Endodermal cell (in vitro differentiated cells): ENCODE measurements at regions not wholly inside any gene's neighbourhood (a gene's known extent, or its start where the extent isn't known, plus 50 kb on each side); places are given as distances from the start of the nearest gene placed in this dataset.

Experiments
- DNase-seq: peaks from one replicate; pipeline ENCODE4 v3.0.0-alpha.2; 2017
- H3K27ac ChIP-seq: 2 replicates; pipeline ENCODE4 v1.5.1; 2013; ENCODE audit warnings: mild to moderate bottlenecking, low read depth, low read length, moderate library complexity
- H3K27me3 ChIP-seq: 2 replicates; pipeline ENCODE4 v1.6.1; 2013; ENCODE audit warnings: mild to moderate bottlenecking, low read length, moderate library complexity; ENCODE audit not compliant: insufficient read depth, control insufficient read depth, poor library complexity, severe bottlenecking
- H3K36me3 ChIP-seq: 2 replicates; pipeline ENCODE4 v1.7.0; 2013; ENCODE audit warnings: mild to moderate bottlenecking, low read length, moderate library complexity; ENCODE audit not compliant: control insufficient read depth, insufficient read depth
- H3K4me1 ChIP-seq: one replicate; pipeline ENCODE4 v1.7.0; 2013; ENCODE audit warnings: low read length; ENCODE audit not compliant: control insufficient read depth, insufficient read depth
- H3K4me3 ChIP-seq: 2 replicates; pipeline ENCODE4 v1.5.1; 2013; ENCODE audit warnings: mild to moderate bottlenecking, low read length, moderate library complexity
- H3K9ac ChIP-seq: 2 replicates; pipeline ENCODE4 v1.6.1; 2013; ENCODE audit warnings: mild to moderate bottlenecking, low read length, moderate library complexity; ENCODE audit not compliant: poor library complexity, severe bottlenecking; ENCODE audit errors: extremely low read depth
- H3K9me3 ChIP-seq: 2 replicates; pipeline ENCODE4 v1.6.1; 2013; ENCODE audit warnings: mild to moderate bottlenecking, low read length, moderate library complexity; ENCODE audit not compliant: control insufficient read depth
- H3K27ac Mint-ChIP-seq: 2 replicates; pipeline ENCODE4 v1.8.0; 2020; ENCODE audit warnings: mixed read lengths
- H3K27me3 Mint-ChIP-seq: 2 replicates; pipeline ENCODE4 v1.8.0; 2021; ENCODE audit warnings: mild to moderate bottlenecking, mixed read lengths; ENCODE audit not compliant: insufficient read depth
- H3K36me3 Mint-ChIP-seq: 2 replicates; pipeline ENCODE4 v1.8.0; 2020; ENCODE audit warnings: low read depth, mixed read lengths
- H3K4me1 Mint-ChIP-seq: 2 replicates; pipeline ENCODE4 v1.8.0; 2020; ENCODE audit warnings: mixed read lengths
- H3K4me3 Mint-ChIP-seq: 2 replicates; pipeline ENCODE4 v1.8.0; 2020; ENCODE audit warnings: mild to moderate bottlenecking, moderate library complexity, mixed read lengths
- H3K9me3 Mint-ChIP-seq: 2 replicates; pipeline ENCODE4 v1.8.0; 2020; ENCODE audit warnings: mild to moderate bottlenecking, mixed read lengths
- WGBS, 2 experiments: methylation state at CpG; one replicate each; pipeline versions ENCODE4 v1.1.5 to v1.1.7; 2013; ENCODE audit warnings: missing lambda C conversion rate in 2 of 2, mixed read lengths in 1 of 2; ENCODE audit not compliant: insufficient coverage in 1 of 2, insufficient read length in 1 of 2; 5-methylcytosine and 5-hydroxymethylcytosine counted together
- TF ChIP-seq, protein P1 (sequence below): fragments of 200-600 bp; sonication (generic); conservative IDR thresholded peaks from 2 replicates; pipeline ENCODE4 v1.5.0; 2021; ENCODE audit warnings: antibody characterized with exemption, mild to moderate bottlenecking

GRCh38 chr5:38710627-38711026, 135.2 kb upstream of the OSMR start:
- no peaks in the 10 kb centered on the region for H3K36me3 Mint-ChIP-seq
- no peak overlapping the region for H3K4me3 Mint-ChIP-seq
- Histone ChIP-seq H3K9me3 (no peaks in the 10 kb centered on the region), H3K27me3 (peaks cover 58% of the 10 kb centered on the region), H3K9ac (no peak overlapping the region), H3K4me3 (no peak overlapping the region), H3K36me3 (no peaks in the 10 kb centered on the region), H3K4me1 (peaks cover 4% of the 10 kb centered on the region), H3K27ac (no peak overlapping the region)
- H3K27me3 Mint-ChIP-seq: peaks cover 68% of the 10 kb centered on the region
- TF ChIP-seq, protein P1, sequence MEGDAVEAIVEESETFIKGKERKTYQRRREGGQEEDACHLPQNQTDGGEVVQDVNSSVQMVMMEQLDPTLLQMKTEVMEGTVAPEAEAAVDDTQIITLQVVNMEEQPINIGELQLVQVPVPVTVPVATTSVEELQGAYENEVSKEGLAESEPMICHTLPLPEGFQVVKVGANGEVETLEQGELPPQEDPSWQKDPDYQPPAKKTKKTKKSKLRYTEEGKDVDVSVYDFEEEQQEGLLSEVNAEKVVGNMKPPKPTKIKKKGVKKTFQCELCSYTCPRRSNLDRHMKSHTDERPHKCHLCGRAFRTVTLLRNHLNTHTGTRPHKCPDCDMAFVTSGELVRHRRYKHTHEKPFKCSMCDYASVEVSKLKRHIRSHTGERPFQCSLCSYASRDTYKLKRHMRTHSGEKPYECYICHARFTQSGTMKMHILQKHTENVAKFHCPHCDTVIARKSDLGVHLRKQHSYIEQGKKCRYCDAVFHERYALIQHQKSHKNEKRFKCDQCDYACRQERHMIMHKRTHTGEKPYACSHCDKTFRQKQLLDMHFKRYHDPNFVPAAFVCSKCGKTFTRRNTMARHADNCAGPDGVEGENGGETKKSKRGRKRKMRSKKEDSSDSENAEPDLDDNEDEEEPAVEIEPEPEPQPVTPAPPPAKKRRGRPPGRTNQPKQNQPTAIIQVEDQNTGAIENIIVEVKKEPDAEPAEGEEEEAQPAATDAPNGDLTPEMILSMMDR: no peak
- peaks cover 15% of the 10 kb centered on the region for H3K4me1 Mint-ChIP-seq
- H3K9me3 Mint-ChIP-seq: peaks cover 2% of the 10 kb centered on the region
- H3K27ac Mint-ChIP-seq: no peak overlapping the region
- 89 to 100% methylated on average over 2 of the region's 2 CpGs for WGBS, 2 experiments
- DNase-seq: no peak

- H3K9ac ChIP-seq: no peak overlapping the region
- no peaks in the 10 kb centered on the region for H3K36me3 Mint-ChIP-seq
- H3K36me3 ChIP-seq: no peaks in the 10 kb centered on the region
- no peak overlapping the region for H3K4me3 ChIP-seq
- H3K27ac Mint-ChIP-seq: no peak overlapping the region
- no peak overlapping the region for H3K27ac ChIP-seq
- TF ChIP-seq, protein P1: no peak
- peaks cover 2% of the 10 kb centered on the region for H3K4me1 ChIP-seq
- WGBS, 2 experiments: 91 to 92% methylated on average over 2 to 3 of the region's 3 CpGs
- no peaks in the 10 kb centered on the region for H3K9me3 Mint-ChIP-seq
- no peak for DNase-seq
- no peak overlapping the region for H3K4me3 Mint-ChIP-seq
- H3K4me1 Mint-ChIP-seq: peaks cover 10% of the 10 kb centered on the region
- H3K9me3 ChIP-seq: no peaks in the 10 kb centered on the region
- H3K27me3 ChIP-seq: peaks cover 50% of the 10 kb centered on the region
- peaks cover 54% of the 10 kb centered on the region for H3K27me3 Mint-ChIP-seq
These were observed 133.4 kb upstream of the OSMR start for GRCh38 chr5:38712391-38712790.

DNA sequence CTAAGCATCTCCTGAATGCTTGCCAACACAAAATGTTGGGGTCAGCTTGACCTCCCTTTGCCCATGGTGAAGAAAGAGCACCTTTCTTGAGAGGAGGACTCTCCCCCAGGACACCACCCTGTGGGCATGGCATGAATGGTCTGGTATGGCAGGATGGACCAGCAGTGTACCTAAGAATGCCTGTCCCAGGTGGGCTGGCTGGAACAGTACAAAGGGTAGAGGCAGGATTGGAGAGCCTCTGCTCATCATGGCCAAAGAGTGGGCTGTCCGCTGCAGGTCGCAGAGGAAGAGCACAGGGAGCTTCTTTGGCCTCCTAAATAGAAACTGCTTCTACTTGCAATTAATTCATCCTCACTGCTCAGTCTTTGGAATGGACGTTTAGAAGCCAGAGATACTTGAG, 131.6 kb upstream of the OSMR start:
- Mint-ChIP-seq H3K4me3 (no peak overlapping the region), H3K9me3 (no peaks in the 10 kb centered on the region), H3K4me1 (peaks cover 11% of the 10 kb centered on the region), H3K36me3 (no peaks in the 10 kb centered on the region), H3K27ac (no peak overlapping the region), H3K27me3 (peaks cover 42% of the 10 kb centered on the region)
- H3K9ac ChIP-seq: no peak overlapping the region
- H3K27ac ChIP-seq: no peak overlapping the region
- no peaks in the 10 kb centered on the region for H3K9me3 ChIP-seq
- H3K36me3 ChIP-seq: no peaks in the 10 kb centered on the region
- H3K27me3 ChIP-seq: peaks cover 39% of the 10 kb centered on the region
- TF ChIP-seq, protein P1: no peak
- no peak for DNase-seq
- H3K4me1 ChIP-seq: no peaks in the 10 kb centered on the region
- WGBS, 2 experiments: 89 to 97% methylated on average over 3 of the region's 3 CpGs
- H3K4me3 ChIP-seq: no peak overlapping the region
